ENCODE measurements at regions not wholly inside any gene's neighbourhood (a gene's known extent, or its start where the extent isn't known, plus 50 kb on each side); places are given as distances from the start of the nearest gene placed in this dataset.

- H3K9me1 ChIP-seq (replicated peaks; ENCODE audit: control insufficient read depth, extremely low read depth, insufficient read depth, low read length): no peaks in the 10 kb centered on the region
- no peaks in the 10 kb centered on the region for H3K36me3 ChIP-seq (ENCODE audit: control insufficient read depth in 2 of 2, extremely low read depth in 1 of 2, insufficient read depth in 2 of 2, low read length in 2 of 2)
- H4K20me1 ChIP-seq (replicated peaks; ENCODE audit: control insufficient read depth, extremely low read depth, insufficient read depth, low read length): no peaks in the 10 kb centered on the region
- no peaks in the 10 kb centered on the region for H3K27me3 ChIP-seq (ENCODE audit: control insufficient read depth in 2 of 2, insufficient read depth in 2 of 2, low read length in 2 of 2)
- no peak for FAIRE-seq
- TF ChIP-seq POLR2AphosphoS5 (IDR thresholded peaks at IDR 0.05; ENCODE audit: insufficient read depth, low read depth, low read length) (no peak), FOS (IDR thresholded peaks at IDR 0.05; ENCODE audit: borderline replicate concordance, insufficient read depth, low read length) (peak; percentile 4), CTCF (IDR thresholded peaks at IDR 0.05; ENCODE audit: extremely low read depth in 1 of 2, insufficient read depth in 1 of 2, low read depth in 1 of 2, low read length in 2 of 2) (no peak)
- H3K9me3 ChIP-seq (replicated peaks; ENCODE audit: control insufficient read depth, insufficient read depth, low read length): no peaks in the 10 kb centered on the region
- H2AFZ ChIP-seq (ENCODE audit: low read depth, low read length): no peak overlapping the region
- intact Hi-C loops (cut with micrococcal nuclease) (no loop called here), dilution Hi-C loops (cut with MboI; ENCODE audit: extremely low pct_ligation_motif_present, low sequenced_read_pairs) (no loop called here)
- ChIA-PET CTCF (interaction anchor here (0.8 to 1.6 kb wide), 3 partner anchors 124 to 660 kb away, joined by 3 to 5 read pairs (median 4); no protein-coding TSS in a partner anchor), POLR2A (interaction anchor here (0.6 kb wide), 1 partner anchor 659 kb away, joined by 5 read pairs; no protein-coding TSS in a partner anchor)
- no peak overlapping the region for H3K4me3 ChIP-seq (replicated peaks in 1 of 3; ENCODE audit: insufficient read depth in 1 of 3, low read depth in 1 of 3, low read length in 3 of 3)
- H3K9ac ChIP-seq (replicated peaks; ENCODE audit: extremely low read depth, insufficient read depth, low read length): no peak overlapping the region
- no peaks in the 10 kb centered on the region for H3K79me2 ChIP-seq (ENCODE audit: control insufficient read depth, insufficient read depth, low read length)
- BruUV-seq (replicated peaks): no TSS peak
- no peak overlapping the region for H3K4me2 ChIP-seq (ENCODE audit: insufficient read depth, low read length)
- H3K27ac ChIP-seq (ENCODE audit: insufficient read depth, low read depth, low read length): no peak overlapping the region
- no peaks in the 10 kb centered on the region for H3K4me1 ChIP-seq (ENCODE audit: control insufficient read depth, extremely low read depth, insufficient read depth, low read length)
- DNase-seq (ENCODE audit: low read depth, low spot score): no peak
These were observed 133.6 kb downstream of the ALDH8A1 start for GRCh38 chr6:134816300-134816699.

GRCh38 chr6:134814076-134814695, 135.7 kb downstream of the ALDH8A1 start:
- FAIRE-seq: no peak
- no peak for TF ChIP-seq EZH2 (IDR thresholded peaks at IDR 0.05; ENCODE audit: borderline replicate concordance, low read depth, low read length, severe bottlenecking)
- no peak for TF ChIP-seq FOS (IDR thresholded peaks at IDR 0.05; ENCODE audit: borderline replicate concordance, insufficient read depth, low read length)
- no peak for TF ChIP-seq POLR2A (IDR thresholded peaks at IDR 0.05; ENCODE audit: low read depth, low read length)
- TF ChIP-seq MYC (IDR thresholded peaks at IDR 0.05; ENCODE audit: low read depth, low read length): no peak
- TF ChIP-seq JUN (IDR thresholded peaks at IDR 0.05; ENCODE audit: borderline replicate concordance, insufficient read depth, insufficient read length, low read depth): no peak
- no peak for TF ChIP-seq POLR2AphosphoS5 (IDR thresholded peaks at IDR 0.05; ENCODE audit: insufficient read depth, low read depth, low read length)
- TF ChIP-seq GATA2 (IDR thresholded peaks at IDR 0.05; ENCODE audit: insufficient read depth, insufficient read length, low read depth, low read length): no peak
- no peak for TF ChIP-seq CTCF (IDR thresholded peaks at IDR 0.05; ENCODE audit: extremely low read depth in 1 of 2, insufficient read depth in 1 of 2, low read depth in 1 of 2, low read length in 2 of 2)
- no peak for TF ChIP-seq MAX (IDR thresholded peaks at IDR 0.05; ENCODE audit: insufficient read depth, insufficient read length)
- CTCF ChIA-PET: no interaction called here

More at GRCh38 chr6:134814076-134814695, 135.7 kb downstream of the ALDH8A1 start:
- H3K4me3 ChIP-seq (replicated peaks in 1 of 3; ENCODE audit: insufficient read depth in 1 of 3, low read depth in 1 of 3, low read length in 3 of 3): no peak overlapping the region
- no peaks in the 10 kb centered on the region for H3K9me1 ChIP-seq (replicated peaks; ENCODE audit: control insufficient read depth, extremely low read depth, insufficient read depth, low read length)
- POLR2A ChIA-PET: no interaction called here
- DNase-seq (ENCODE audit: low read depth, low spot score): no peak
- no peaks in the 10 kb centered on the region for H3K27me3 ChIP-seq (ENCODE audit: control insufficient read depth in 2 of 2, insufficient read depth in 2 of 2, low read length in 2 of 2)
- no peaks in the 10 kb centered on the region for H4K20me1 ChIP-seq (replicated peaks; ENCODE audit: control insufficient read depth, extremely low read depth, insufficient read depth, low read length)
- H3K27ac ChIP-seq (ENCODE audit: insufficient read depth, low read depth, low read length): no peak overlapping the region
- H3K9ac ChIP-seq (replicated peaks; ENCODE audit: extremely low read depth, insufficient read depth, low read length): no peak overlapping the region
- H2AFZ ChIP-seq (ENCODE audit: low read depth, low read length): no peak overlapping the region
- H3K4me1 ChIP-seq (ENCODE audit: control insufficient read depth, extremely low read depth, insufficient read depth, low read length): no peaks in the 10 kb centered on the region
- no peak overlapping the region for H3K4me2 ChIP-seq (ENCODE audit: insufficient read depth, low read length)
- no peaks in the 10 kb centered on the region for H3K79me2 ChIP-seq (ENCODE audit: control insufficient read depth, insufficient read depth, low read length)
- H3K36me3 ChIP-seq (ENCODE audit: control insufficient read depth in 2 of 2, extremely low read depth in 1 of 2, insufficient read depth in 2 of 2, low read length in 2 of 2): no peaks in the 10 kb centered on the region
- BruUV-seq (replicated peaks): no TSS peak
- H3K9me3 ChIP-seq (replicated peaks; ENCODE audit: control insufficient read depth, insufficient read depth, low read length): no peaks in the 10 kb centered on the region
- dilution Hi-C loops (cut with MboI; ENCODE audit: extremely low pct_ligation_motif_present, low sequenced_read_pairs): no loop called here
- intact Hi-C loops (cut with micrococcal nuclease): no loop called here

All from endothelial cell of umbilical vein (primary cell).